ENCODE measurements at regions not wholly inside any gene's neighbourhood (a gene's known extent, or its start where the extent isn't known, plus 50 kb on each side); places are given as distances from the start of the nearest gene placed in this dataset.

DNA sequence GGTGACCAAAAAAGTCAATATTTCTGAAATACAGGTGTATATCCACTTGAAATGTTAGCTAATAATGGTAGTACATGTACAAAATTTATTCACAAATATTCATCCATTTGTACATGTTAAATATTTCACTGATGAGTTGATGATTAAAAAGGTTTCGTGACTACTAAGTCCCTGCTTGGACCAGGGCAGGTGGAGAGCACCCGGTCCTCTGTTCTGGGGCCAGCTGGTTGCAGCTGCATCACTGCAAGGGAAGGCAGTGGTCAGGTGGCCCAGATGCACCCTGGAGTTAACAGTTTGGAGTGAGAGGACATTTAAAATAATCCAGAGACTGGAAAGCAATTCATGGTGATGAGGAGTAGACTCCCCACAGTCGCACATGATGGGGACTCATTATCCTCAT, 141.2 kb downstream of the ZBTB18 start:
- no peak for DNase-seq (ENCODE audit: low read depth)

DNA sequence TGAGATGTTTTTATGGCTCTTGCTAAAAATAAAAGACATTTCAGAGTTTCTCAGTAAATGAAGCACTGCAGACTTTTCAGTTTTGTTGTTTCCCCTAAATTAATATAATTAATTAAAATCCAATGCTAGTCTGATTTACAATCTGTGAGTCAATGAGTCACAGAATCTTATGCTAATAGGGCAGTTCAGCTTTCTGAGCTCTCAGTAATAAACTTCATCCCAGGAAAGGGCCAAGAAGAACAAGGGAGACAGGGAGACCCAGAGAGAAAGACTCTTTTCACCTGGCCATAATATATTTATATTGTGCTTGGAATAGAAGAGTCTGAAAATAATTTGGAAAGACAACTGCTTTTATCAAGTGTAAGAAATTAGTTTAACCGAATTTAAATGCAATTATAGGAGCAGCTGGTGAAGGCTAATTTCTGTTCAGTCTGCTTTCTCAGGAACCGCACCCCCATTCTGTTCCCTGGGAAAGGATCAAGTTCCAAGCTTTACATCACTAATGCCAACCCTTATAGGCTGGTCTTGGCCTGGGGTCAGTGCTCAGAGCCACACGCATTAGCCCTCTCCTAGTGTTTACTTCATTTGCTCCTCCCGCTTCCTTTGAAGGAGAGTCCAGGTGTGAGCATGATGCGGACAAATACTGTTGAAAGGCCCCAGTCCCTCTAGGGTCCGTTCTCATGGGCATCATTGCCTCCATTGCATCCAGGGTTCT, 145.6 kb downstream of the ZBTB18 start:
- DNase-seq (ENCODE audit: low read depth) = no peak

DNA sequence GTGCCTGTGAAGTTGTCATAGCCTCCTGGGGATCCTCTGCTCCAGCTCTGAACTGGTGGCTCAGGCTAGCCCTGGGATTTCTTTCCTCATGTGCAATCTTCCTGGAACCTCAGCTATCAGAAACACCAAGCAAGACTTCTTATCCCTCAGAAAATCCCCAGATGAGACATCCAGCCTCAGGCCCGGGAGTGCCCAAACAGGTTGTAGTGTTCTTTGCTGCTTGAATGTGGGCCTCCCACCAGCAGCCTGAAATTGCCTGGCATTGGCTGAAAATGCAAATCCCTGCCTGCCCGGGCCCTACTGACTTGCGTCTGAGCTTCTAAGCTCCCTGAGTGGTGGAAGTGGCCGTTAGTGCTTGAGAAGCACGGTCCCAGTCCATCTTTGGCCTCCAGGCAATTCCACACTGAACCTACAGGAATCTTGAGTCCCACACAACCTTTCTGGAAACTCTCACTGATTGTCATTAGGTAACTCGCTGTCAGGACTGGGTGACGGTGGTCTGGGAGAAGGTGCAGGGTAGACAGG, 146.8 kb downstream of the ZBTB18 start:
- DNase-seq (ENCODE audit: low read depth) = no peak

DNA sequence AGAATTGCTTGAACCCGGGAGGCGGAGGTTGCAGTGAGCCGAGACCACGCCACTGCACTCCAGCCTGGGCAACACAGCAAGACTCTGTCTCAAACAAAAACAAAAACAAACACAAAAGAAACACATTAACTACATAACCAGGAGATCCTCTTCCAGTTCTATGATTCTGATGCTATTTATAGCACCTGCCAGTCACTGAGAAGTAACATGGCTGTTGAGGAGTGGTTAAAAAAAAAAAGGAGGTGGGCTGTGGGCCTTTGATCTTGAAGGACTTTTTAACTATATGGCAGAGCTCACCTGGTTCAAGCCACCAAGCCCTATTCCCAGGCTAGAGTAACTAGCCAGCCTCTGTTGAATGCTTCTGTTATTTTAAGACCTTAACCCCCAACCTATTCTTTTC, 148.8 kb downstream of the ZBTB18 start:
- DNase-seq (ENCODE audit: low read depth) = peak; percentile 30

DNA sequence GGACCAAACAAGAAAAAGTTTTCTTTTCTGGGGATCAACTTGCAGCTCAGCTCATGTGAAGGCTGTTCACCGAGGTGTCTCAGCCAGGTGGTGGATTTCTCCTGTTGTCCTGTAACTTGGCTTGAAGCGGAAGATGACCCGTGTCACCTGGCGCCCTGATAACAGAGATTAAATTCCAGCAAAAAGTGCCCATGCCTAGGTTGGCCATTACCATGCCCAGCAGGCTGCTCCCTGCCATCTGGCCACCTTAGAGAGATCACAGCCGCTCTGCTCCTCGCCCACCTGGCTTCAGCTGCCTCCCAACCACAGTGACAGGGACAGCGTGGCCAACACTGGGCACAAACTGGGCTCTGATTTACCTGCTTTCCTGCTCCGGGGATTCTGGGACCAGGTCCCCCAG, 149.5 kb downstream of the ZBTB18 start:
- DNase-seq (ENCODE audit: low read depth) = no peak

DNA sequence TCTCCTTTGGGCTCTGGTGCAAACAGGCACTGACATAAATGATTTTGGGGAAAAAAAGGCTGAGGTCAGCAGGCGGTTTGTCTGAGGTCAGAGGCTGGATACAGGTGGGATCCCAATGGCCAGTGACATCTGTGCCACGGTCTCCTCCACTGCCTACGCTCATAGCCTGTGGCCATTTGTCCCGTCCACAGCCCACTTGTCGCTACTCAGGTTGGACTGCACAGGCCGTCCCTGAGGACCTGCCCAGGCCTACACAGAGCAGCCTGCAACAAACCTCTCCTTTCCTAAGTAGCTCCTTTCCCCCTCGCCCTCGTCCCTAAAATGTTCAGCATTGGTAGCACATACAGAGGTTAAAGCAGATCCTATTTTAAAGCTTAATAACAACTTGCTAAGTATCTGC, 150.7 kb downstream of the ZBTB18 start:
- DNase-seq (ENCODE audit: low read depth) = no peak

DNA sequence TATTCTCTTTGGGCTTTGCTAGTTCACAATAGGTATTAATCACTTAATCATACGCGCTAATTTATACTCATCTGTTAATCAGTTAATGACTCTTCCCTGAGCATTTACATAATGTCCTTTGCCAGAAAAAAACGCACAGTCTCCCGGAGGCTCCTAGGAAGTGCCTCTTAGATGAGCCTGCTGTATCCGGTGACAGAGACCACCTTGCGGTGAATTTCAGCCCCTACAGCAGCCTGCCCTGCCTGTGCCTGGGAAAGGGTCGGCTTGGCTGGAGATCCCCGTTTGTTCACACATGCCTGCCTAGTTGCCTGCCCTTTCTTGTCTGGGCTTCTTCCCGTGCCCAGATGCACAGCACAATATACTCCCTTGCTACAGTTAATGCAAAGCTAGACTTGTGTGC, 152.9 kb downstream of the ZBTB18 start:
- DNase-seq (ENCODE audit: low read depth) = no peak

DNA sequence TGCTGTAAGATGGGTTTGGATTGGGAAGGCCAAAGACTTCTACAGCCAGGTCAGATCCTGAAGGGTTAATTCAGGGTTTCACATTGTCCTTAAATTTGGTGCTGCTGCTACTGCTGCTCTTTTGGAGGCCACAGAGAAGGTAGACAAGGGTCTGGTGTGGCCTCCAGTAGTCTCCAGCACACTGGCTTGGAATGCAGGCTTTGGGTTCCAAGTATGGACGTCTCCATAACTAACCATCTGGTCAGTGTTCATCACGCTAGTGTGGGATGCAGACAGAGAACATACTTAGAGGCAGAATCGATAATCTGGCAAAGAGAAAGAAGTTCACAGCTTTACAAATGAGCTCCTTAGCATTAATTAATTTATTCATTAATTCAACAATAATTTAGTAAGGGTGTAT, 154.1 kb downstream of the ZBTB18 start:
- no peak for DNase-seq (ENCODE audit: low read depth)

DNA sequence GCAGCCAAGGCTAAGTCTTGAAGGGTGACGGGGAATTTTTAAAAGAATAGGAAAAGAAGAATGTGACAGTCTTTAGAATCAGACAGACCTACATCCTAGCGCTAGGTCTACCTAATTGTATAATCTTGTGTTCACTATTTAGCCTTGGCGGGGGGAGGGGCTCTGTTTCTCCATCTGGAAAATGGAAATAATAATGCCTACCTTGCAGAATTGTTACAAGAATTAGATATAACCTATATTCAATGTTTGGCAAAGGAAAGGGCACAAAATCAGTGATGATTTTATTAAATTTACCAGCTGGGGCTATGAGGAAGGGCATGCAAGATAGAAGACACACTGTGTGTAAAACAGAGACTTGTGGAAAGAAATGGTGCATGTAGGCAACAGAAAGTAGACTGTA, 154.8 kb downstream of the ZBTB18 start:
- no peak for DNase-seq (ENCODE audit: low read depth)

DNA sequence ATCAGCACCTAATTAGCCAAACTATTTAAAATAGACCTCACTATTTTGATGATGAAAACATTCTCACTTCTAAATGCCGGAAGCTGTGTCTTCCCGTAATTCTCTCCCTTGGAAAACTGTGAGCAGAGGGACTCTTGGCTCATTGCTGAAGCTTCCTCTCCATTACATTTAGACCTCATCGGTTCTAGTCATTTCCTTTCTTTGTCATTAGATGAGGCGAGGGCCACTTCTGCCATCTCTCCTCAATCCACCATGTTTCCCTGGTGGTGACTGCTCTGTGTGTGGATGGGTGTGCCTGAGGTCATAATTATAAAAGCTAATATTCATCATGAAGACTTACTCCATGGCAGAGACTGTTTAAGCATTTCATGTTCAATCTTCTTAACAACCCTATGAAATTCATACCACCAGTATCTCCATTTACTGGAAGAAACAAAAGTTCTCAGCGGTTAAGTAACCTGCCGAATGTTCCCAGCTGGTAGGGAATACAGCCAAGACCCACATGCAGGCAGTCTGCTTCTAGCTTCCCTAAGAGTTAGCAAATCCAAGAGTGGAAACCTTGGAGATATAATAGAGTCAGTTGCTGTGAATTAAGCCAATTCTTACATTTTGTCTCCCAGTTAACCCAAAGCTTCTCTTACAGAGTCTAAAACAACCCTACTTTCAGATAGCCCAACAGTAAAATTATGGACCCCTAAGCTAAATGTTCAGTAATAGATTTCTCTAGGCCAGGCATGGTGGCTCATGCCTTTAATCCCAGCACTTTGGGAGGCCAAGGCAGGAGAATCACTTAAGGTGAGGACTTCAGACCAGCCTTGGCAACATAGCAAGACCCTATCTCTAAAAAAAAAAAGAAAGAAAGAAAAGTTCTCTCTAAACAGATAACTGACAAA, 156.2 kb downstream of the ZBTB18 start:
- no peak for DNase-seq (ENCODE audit: low read depth)

DNA sequence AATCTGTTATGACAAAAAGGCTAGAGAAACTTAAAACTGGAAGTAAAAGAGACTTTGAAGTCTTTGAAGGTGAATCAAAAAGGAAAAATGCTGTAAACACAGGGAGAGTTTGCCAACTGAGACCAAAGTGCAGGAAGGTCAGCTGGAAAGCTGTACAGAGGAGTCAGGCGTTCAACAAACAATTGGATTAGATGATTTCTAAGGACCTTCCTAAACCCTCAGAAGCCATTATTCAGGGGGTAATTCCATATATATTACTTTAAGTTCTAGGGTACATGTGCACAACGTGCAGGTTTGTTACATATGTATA, 156.8 kb downstream of the ZBTB18 start:
- no peak for DNase-seq (ENCODE audit: low read depth)

DNA sequence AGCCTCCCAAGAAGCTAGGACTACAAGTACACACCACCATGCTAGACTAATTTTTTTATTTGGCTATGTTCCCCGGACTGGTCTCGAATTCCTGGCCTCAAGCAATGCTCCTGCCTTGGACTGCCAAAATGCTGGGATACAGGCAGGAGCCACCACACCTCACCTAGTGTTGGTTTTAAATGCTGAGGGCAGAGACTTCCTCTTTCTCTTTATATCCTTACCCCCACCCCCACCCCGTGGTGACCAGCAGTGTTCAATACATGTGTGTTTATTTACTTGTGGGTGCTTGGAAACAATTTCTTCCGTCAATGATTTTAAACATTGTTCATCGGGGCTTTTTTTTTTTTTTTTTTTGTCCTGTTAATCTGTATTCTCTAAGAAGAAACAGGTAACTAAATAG, 158.9 kb downstream of the ZBTB18 start:
- DNase-seq (ENCODE audit: low read depth) = no peak

DNA sequence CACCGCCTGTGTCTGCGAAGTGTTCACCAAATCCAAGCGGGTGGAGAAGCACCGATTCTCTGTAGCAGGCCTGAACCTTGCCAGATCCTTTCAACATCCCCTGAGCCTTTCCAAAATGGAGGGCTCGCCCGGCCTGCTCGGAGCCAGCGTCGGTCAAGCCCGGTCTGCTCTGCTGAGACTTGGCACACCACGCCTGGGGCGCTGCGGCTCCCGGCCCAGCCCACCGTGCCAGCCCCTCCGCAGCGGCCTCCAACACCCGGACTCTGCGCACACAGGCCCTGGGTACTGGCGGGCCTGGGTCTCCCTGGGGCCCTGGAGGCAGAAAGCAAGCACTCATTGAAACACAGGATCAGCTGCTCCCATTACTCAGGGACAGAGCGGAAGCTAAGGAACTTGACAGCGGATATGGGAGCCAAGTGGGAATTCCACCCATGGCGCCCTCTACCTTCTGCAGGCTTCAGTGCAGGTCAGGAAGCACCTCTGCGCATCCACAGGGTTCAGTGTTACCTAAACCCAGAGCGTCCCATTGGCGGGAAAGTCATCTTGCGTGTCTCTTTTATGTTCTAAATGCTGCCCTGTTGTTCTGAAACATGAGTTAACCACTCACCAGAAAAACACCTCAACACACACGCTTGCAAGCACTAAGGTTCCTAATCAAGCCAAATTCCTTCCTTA, 159.9 kb downstream of the ZBTB18 start:
- no peak for DNase-seq (ENCODE audit: low read depth)

DNA sequence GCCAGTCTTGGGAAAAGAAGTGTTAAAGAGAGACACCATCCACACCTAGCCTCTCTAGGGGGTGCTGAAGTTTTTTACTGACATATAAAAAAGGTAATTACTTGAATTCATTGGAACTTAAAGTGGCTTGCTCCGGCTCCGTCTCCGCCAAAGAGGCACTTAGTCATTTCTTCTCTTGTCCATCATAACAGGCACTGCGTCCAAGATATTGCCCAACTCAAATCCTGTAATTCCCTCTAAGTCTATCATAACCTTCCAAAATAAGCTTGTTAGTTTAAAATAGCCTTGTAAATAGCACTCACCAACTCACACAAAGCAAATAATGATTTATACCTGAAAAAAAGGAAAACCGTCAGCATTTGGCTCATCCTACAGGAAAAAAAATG, 160.5 kb downstream of the ZBTB18 start:
- DNase-seq (ENCODE audit: low read depth) = no peak

DNA sequence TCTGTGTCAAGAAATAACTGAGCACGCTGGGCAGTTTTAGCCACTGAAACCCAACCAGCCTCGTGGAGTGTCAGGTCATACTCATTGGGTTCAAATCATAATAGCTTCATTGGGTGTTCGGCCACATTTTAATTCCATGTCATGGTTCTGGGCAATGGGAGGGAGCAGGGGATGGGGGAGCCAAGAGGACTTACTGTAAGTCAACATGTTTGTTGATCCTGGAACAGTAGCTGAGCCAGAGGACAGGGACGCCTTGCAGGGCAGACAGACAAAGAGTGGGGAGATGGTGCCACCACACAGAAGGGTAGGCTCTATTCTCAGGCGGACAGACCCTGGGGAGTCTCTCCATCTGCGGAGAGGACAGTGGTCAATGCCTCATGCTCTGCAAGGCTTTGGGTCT, 161.1 kb downstream of the ZBTB18 start:
- DNase-seq (ENCODE audit: low read depth) = no peak

DNA sequence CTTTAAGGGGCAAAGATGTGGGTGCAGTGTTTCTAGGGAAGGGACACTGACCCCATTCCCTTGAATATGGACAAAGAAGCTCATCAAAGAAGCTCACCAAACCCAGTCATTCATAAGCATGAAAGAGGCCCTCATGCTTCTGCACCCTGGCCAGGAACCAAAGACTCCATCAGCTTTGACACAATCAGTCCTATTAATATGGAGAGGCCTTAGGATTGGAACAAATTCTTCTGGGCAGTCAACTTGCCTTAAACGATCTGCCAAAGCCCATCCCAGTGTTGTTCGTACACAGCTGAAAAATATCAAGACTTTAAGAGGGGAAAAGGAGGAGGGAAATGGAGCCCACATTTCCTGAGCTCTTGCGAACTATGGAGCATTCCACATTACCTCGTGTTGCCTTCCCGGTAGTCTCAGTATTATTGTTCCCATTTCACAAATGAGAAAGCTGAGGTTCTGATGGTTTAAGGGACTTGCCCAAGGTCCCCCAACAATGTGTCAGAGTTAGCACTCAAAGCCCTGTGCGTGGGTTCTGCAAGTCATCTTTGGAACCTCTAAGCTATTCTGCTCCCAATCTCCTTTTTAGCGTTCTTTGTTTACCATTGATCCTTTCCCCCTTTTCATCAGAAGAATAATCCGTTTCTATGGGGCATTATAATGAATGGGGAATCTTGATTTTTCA, 161.9 kb downstream of the ZBTB18 start:
- DNase-seq (ENCODE audit: low read depth) = no peak

DNA sequence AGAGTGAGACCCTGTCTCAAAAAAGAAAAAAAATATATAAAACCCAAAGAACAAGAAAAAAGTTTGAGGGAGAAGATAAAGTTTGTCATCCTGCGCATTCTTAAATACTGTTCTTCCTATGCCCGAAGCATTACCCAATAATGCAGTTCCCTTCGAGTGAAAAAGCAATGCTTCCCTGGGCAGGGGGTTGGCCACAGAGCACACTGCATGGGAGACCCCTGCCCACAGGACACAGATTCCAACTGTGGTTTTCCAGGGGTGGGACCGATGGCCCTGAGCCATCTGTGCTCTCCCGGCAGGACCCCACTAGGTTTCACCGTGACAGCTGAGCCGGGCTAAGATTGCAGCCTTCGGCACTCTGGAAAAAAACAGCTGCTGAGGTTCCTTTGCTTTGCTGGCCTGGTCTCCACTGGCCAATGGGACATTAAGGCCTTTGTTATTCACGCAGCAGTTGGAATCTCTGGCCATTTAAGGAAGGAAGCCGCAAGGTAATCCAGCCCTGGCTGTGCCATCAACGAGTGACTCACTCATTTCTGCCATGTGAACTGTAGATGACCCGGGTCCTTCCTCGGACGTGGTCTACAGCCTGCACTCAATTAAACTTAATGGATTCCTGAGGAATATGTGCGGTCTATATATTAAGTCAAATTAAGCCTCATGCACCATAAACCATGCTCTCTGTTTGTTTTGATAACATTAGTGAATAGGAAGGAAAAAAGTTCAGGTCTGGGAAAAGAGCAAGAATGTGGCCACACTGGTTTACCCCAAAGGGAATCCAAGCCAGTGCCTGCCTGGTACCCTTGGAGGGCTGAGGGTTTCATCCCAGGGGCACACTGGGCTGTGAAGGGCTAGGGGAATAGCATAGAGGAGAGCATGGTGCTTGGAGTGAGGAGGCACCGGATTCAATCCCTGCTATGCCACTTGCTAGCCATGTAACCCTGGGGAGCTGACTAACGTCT, 163.2 kb downstream of the ZBTB18 start:
- DNase-seq (ENCODE audit: low read depth) = peak; percentile 99

DNA sequence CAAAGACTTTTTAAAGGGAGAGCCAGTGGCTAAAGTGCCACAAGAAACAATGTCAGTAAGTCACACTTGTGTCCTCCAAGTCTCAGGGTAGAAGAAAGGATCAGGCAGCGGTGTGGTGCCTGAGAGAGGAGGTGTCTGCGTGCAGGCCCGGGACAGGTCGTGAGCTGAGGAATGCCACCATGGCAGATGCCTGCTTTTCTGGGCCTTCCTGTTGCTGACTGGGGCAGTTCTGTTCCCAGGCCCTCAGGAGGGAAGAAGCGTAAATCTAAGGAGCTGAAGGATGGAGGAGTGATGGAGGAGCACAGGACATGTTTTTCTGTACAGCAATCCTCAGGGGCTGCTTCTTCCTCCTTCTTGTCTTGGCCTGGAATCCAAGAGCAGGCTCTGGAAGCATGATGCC, 165.8 kb downstream of the ZBTB18 start:
- no peak for DNase-seq (ENCODE audit: low read depth)

DNA sequence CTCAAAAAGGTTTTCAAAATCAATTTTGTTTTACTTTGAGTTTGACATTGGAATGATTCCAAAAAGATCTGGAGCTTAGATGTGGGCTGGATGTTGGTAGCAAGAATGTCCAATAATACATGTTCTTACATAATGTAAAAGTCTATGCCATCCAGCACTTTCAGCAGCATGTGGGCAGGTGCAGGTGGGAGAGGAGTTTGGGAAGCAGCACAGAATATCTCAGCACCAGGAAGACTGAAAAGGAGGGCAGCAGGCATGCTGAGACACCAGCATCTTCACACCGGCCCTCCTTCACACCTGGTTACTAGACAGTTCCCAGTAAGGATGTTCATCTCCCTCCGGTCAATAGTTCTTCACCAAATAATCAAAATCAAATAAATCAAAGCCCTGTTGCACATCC, 166.6 kb downstream of the ZBTB18 start:
- no peak for DNase-seq (ENCODE audit: low read depth)

DNA sequence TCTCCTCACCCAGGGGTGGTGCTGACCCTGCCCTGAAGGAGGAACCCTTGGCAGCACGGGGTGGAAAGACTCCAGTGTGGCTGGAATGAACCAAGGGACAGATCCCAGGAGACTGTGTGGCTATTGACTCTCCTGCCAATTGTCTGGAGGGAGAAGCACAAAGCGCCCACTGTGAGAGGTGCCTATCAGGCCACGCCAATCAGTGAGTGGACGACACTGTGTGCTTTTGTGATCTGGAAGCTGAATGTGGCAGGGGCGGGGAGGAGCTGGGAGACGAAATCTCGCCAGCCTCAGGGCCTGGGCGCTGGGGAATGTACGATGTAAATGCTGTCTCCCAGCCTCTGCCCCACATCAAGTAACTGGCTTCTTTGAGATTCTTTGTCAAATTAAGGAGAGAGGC, 167.1 kb downstream of the ZBTB18 start:
- DNase-seq (ENCODE audit: low read depth) = no peak

DNA sequence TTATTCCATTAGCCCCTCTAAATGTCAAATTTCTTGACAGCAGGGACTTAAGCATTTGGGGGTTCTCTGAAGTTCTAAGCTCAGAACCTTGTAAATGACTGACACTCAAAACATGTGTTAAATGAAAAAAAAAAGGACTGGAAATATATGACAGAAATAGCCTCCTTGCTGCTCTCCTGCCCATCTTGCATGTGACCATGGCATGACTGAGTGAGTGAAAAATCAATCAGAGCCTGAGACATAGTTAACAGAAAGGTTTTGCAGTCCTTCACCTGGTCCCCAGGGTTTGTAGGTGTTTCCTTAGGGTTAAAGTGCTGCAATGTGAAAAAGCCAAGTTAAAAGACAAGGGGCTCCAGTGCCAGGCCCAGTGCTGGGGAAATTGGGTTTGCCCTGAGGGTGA, 168.1 kb downstream of the ZBTB18 start:
- DNase-seq (ENCODE audit: low read depth) = no peak

Measured in myocyte (in vitro differentiated cells).